HG03520 (cell line): ENCODE measurements at regions not wholly inside any gene's neighbourhood (a gene's known extent, or its start where the extent isn't known, plus 50 kb on each side); places are given as distances from the start of the nearest gene placed in this dataset.
A peak's percentile ranks its signal among the peaks of the same experiment; 100 is the strongest.

Experiments used
- ATAC-seq: cut with Tn5 transposase; IDR thresholded peaks from one replicate; pipeline ENCODE4 v1.9.1; 2021; ENCODE audit warnings: mild to moderate bottlenecking, moderate library complexity; ENCODE audit not compliant: unreplicated experiment

DNA sequence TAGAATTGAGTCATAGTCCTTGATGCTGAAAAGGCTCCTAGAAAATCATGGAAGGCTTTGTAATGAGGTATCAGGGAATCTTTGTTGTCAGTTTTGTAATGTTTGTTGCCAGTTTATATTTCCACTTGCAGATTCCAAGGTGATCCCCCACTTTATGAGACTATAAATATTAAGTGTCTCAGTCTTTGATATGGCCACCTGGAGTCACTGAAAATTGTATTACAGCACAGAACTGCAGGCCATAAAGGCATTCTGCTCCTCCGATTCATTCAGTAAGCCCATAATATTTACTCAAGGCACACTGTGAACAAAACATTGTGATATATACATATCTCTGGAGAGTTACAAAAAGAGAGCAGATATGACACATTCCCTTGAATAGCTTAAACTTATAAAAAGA is 457.8 kb upstream of the ZNF385D start:
- no peak for ATAC-seq

DNA sequence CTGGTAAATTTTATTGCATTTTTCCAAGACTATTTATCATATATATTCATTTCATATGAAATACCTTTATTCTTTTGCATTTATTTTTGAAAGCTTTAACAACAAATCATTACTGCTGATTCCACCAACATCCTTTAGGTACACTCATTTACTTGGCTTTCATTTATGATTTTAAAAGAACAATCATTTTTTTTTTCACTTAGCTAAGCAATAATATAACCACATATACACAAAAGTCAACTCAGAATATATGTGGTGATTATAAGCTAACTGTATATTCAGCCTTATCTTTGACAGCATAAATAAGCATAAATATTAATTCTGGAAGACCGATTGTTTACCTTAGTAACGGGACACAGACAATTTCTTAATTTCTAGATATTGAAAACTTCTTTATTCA is 458.6 kb upstream of the ZNF385D start:
- no peak for ATAC-seq

DNA sequence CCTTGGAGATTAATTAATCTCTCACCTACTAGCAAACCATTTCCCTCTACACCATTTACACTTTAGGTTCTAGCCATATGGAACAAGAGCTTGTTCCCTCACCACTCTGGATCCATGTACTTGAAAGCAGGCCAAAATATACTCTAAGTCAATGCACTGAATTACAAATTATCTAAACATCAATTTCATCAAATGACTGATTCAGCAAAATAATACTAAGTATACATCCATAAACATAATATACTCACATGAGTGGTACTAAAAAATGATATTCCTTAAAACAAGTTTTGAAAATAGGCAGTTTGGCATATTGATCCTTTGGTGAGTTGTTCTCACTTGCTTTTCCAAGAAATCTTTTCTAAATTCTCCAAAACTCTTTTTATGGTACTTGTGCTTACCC is 459.7 kb upstream of the ZNF385D start:
- no peak for ATAC-seq

DNA sequence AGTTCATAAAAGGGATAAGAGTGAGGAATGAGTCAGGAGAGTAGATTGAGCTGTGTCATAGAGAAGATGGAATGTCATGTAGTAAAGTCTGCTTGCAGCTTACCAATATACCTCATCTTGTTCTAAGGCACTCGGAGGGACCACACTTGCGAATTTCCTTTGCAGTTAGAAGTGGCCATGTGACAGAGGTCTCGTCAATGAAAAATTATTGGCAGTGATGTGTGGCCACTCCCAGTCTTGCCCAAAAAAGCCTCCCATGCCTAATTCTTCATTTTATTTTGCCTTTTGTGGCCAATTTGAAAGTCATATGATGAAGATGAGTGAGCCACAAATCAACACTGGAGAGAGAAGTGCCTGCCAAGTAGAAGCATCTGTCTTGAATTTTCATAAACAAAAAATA is 465.6 kb upstream of the ZNF385D start:
- no peak for ATAC-seq

DNA sequence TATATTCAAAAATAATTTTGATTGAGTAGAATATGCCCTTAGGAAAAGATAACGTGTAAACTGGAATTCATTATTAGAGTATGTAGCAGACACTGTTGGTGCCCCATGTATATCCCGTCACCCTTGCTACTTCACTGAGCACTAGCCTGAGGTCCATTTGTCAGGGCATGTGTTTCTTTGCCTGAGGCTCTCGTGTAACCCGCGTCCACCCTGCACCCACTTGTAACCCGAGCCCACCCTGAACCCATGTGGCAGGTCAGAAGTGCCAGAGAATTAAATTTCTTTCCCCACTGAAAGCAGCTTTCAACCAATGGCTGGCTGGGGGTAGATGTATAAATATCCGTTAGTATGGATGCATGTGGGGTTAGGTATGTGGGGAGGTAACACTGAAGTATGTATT is 474.2 kb upstream of the ZNF385D start:
- no peak for ATAC-seq

DNA sequence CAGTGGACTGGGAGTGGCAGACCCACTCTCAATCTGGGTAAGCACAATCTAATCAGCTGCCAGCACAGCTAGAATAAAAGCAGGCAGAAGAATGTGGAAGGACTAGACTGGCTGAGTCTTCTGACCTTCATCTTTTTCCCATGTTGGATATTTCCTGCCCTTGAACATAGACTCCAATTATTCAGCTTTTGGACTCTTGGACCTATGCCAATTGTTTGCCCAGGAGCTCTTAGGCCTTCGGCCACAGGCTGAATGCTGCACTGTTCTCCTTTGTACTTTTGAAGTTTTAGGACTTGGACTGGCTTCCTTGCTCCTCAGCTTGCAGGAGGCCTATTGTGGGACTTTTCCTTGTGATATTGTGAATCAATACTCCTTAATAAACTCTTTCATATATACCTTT is 477.7 kb upstream of the ZNF385D start:
- no peak for ATAC-seq

DNA sequence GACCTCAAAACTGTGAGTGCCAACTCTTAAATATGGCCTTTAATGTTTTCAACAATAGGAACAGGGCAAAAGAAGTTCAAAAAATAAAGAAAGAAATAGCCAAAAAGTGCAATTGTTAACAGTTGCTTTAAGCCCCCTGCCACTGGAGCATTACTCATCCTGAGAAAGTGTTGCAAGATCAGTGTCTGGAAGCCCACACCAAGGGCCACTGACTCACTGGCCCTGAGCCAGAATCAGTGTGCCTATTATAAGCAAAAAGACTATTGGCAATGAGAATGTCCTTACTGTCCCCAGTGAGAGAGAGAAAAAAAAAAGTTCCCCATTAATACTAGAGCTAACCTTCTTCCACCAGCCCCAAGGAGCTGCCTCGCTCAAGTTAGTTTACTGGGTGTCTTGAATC is 480.1 kb upstream of the ZNF385D start:
- no peak for ATAC-seq

DNA sequence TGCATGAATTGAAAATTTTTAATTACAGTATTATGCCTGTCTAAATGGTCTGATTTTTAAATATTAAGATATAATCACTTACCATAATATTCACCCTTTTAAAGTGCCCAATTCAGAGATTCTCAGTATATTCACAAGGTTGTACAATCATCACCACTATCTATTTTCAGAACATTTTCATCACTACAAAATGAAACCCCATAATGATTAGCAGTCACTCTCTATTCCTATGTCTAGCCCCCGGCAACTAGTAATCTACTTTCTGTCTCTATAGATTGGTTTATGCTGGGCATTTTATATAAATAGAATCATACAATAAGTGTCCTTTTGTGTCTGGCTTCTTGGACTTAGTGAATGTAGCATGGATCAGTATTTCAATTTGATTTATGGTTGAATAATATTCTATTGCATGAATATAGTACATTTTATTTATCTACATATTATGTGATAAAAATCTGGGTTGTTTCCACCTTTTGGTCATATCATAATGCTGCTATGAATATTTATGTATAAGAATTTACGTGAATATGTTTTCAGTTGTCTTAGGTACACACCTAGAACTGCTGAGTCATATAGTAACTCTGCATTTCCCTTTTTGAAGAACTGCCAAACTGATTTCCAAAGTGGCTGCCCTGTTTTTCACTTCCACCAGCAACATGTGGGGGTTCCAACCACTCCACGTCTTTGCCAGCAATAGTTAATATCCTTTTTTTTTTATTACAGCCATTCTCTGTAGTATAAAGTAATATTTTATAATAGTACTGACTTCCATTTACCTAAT is 485.7 kb upstream of the ZNF385D start:
- peak; percentile 78 for ATAC-seq

DNA sequence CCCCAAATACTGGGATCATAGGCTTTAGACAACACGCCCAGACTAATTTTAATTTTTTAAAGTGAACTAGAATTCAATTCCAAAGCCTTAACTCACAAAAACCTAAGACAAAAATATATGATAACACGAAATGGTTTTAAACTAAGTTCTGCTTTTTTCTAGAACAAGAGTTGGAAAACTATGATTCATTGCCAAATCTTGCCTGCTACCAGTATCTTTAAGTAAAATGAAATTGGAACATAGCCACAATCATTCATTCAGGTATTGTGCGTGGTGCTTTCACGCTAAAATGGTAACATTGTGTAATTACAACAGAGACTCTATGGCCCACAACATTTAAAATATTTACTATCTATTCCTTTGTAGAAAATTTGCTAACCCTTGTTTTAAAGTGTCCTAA is 488.0 kb upstream of the ZNF385D start:
- no peak for ATAC-seq

DNA sequence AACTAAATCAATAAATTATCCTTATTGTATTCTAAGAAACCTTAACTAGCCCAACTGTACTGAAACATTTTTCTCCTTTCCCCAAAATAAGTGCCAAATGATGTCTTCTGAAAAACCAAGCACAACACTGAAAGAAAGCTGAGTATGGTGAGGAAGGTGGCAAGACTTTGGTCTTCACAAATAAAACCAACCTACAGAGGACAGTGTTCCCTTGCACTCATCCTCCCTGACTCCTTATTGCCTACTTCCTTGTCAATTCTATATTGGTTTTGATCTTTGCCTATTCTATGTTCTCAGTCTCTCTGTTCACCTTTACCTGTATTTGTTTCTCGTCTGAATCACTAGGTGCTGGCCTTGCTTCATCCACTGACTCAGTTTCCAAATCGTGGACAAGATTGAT is 490.1 kb upstream of the ZNF385D start:
- ATAC-seq: no peak

DNA sequence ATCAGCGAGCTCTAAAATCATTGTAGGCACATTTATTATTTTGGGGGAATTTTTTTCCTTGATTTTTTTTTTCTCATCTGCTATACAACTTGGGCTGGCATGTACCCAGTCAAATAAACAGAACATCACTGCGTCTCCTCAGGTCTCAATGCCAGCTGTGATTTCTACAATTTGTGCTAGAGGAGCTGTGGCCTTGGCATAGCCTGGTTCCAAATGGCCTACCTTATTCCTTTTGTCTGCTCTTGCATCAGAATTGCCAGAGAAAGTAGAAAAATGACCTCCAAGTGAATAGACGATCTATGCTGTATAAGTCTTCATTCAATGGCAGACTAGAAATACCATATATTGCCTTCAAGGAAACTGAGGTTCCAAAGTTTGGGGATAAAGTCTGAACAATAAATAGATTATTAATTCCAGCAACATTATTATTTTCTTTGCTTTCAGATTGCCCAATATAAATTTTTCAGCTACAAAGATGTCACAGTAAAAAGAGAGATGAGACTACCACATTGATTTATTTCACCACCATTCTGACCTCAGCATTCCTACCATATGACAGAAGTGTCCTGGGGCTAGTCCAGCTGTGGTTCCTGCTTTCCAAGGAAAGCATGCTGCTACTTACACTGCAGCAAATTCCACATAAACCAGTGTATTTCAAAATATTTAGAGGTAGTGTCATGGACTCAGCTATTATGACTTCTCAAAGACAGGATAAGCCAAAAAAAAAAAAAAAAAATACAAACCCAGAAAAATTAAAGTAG is 493.9 kb upstream of the ZNF385D start:
- ATAC-seq: no peak

DNA sequence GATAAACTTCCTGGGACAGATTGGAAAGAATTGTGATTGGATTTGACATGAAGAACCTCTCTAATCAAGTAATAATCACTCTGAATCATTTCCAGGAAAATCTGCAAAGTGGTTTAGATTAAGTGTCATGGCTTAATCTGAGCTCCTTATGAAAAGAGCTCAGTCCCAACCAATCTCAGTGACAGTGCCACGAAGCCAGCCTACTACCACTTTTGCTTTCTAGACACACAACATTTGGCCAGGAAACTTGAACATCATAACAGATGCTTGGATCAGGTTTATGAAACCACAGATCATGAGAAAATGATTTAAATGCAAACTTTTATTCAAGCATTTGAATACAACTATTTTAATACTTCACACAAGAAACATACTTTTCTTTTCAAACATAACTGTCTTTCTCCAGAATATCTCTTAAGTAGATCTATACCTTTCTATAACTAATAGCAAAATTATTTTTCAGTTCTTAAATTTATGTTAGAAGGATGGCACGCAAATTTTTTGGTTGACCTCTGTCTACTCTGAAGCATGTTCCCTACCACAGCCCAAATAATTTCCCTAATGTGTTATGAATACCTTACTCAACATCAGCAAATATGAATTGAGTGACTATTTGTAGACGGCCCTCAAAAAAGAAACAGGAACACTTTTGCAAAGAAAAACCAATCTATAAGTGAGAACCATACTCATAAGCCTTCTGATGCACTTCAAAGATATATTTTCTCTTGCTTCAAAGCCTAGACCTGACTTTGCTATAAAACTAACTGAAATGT is 495.0 kb upstream of the ZNF385D start:
- no peak for ATAC-seq

DNA sequence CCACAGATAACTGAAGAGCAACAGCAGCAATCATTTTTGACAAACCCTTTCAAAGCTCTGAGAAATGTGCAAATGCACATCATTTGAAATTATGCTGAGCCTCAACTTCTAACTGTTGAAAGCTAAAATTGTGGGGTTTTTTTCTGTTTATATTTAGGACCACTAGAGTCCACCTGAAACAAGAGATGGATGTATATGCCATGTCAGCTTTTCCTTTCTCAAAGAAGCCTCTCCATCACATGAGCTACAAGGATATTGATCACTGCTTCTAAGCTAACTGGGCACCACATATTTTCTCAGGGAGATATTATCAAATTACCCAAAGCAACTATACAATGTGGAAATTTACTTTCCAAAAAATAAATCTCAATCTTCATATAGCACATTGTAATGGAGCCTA is 498.6 kb upstream of the ZNF385D start:
- no peak for ATAC-seq

DNA sequence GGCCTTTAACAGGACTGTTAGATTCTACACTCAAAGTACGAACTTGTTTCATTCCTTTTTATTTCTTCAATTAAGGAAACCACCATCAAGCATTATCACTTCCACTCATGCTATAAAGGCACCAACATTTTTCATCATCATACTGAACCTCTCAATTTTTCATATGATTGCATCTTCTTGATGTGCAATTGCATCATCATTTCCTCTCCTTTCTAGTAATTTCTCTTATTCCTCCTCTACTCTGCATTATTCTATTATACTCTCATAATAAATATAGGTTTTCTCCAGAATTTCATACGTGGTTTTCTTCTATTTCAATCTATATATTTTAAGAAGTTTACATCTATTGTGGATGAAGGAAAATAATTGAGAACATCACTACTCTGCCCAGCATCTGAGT is 506.2 kb upstream of the ZNF385D start:
- ATAC-seq: no peak

DNA sequence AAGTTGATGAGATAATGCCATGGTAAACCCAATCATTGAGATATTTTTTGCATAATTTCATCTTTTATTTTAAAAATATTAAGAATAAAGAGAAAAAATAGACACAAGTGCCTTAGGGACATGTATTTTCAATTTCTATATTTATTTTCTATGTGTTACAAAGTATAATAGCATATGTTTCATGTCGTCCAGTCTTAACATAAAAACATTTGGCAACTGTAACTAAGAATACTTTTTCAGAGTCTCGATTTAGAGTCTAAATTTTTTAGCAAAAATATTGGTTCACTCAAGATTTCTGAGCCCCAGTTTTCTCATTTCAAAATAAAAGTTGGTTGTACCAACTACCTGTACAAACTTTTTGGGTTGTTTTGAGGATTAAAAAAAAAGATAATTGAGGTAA is 511.4 kb upstream of the ZNF385D start:
- no peak for ATAC-seq

DNA sequence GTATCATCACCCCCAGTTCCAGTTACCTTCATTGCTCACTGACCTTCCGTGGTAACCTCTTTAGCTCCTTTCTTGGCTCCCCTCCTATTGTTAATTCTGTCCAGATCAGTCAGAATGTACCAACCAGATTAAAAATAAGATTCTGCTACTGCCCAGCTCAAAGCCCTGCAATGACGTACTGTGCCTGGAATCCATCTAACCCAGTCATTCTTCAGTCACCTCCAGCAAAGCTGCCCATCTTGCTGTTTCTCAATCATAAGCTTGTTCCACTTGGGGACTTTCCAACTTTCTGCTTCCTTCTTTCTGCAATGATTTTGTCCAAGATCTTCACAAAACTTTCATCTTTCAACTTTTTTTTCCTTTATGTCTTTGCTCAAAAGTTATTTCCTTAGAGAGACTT is 512.0 kb upstream of the ZNF385D start:
- no peak for ATAC-seq

DNA sequence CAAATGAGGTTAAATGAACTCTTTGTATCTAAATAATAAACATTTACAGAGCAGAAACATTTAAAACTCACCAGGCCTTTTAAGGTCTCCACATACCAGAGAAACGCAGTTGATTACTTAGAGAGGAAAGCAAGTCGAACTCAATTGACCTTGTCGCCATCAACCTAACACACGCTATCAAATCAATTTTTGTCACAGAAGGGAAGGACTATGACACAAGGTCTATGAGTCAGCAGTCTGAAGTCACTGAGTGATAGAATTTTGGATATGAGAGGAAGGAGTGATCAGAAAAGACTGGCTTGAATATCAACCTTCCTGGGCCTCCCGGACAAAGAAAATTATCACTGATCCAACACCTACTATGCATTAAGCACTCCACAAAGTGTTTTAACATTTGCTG is 514.4 kb upstream of the ZNF385D start:
- no peak for ATAC-seq

DNA sequence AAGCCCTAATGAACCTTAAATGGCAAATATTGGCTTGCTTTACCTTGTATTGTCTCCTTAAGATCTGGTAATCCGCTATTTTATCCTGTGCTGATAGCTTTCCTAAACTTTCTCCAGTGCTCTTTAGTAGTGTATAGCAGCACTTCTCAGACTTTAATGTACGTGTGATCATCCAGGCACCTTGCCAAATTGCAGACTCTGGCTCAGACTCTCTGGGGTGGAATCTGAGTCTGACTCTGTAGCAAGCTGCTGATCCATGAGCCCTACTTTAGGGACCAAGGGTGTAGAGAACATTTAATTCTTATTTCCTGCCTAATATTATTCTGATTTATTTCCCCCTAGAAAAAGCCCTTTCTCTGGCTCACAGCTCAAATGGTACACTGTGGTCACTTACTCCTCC is 518.8 kb upstream of the ZNF385D start:
- ATAC-seq: no peak

DNA sequence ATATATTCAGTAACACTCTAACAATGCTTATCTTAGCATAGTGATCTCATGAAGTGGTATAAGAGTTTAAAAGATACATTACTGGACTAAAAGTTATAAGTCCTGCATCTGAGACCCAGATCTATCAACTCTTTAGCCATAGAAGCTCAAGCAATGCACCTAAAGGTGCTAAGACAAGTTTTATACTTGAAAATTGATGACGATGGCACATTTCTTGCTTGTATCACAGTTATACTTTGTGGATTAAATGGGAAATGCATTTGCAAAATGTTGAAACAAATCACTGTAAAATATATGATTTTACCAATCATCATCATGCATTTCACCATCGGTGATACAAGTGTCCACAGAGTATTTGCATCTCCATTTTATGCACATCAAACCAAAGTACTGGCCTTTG is 525.3 kb upstream of the ZNF385D start:
- no peak for ATAC-seq

DNA sequence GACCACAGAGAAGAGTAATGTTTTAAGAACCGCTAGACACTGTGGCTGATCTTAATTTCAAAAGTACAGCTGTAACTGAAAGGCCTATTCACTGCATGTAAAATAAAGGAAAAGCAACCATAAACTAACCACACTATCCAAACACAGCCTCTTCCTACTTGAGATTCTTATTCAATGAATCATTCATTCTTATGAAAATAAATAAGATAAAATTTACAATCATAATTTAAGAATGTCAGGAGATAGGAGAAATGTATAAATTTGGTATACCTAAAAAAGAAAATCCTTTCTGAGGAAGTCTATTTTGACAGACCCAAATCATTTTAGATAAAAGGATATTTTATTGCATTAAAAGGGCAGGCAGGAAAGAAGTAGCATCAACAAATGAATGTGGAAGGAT is 533.5 kb upstream of the ZNF385D start:
- no peak for ATAC-seq

DNA sequence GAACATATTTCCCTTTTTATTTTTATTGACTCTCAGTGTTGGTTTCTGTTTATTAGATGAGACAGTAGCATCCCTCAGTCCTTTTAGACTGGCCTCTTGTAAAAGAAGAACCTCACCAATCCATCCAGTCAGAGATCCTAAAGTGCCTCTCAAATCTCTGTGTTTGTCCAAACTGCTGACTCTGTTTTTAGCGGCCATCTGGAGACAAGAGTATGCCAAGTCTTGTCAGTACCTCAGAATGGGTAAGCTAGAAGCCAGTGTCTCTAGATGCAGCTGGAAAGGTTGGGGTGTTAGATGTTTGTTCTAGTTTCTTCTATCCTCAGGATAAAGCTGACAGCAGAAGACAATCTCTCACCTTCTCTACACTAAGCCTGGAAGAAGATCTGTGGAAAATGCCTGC is 537.7 kb upstream of the ZNF385D start:
- ATAC-seq: no peak

DNA sequence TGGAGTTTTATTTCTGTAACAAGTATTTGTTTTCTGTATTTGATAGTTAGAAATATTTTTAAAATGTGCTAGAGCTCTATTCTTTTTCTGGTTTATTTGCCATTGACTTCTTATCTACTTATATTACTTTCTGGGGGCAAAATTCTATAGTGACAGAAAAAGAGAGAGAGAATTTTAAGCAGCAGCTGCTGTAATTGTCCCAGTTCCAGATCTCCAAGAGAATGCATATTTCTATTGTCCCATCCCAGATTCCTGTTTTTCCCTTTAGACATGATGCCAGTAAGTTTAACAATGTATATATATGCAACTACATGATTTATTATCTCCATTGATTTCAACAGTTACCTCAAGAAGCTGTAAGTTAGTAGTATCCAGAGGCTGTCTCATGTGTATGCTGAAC is 541.7 kb upstream of the ZNF385D start:
- no peak for ATAC-seq
